SK-N-SH (cell line): ENCODE measurements at regions not wholly inside any gene's neighbourhood (a gene's known extent, or its start where the extent isn't known, plus 50 kb on each side); places are given as distances from the start of the nearest gene placed in this dataset.

Source experiments
- CTCF ChIA-PET: fragments of 300-600, 350-600 bp; formaldehyde crosslinking; extraction: SDS; loops from one replicate; lab custom pipeline; 2021; lab: Yijun Ruan, JAX
- POLR2A ChIA-PET: fragments of 350-600 bp; sonication (Branson Sonifier 250); formaldehyde crosslinking; extraction: SDS; loops from one replicate; lab custom pipeline; 2020; ENCODE audit warnings: antibody characterized with exemption, inconsistent platforms; lab: Yijun Ruan, JAX
- DNase-seq: peaks from one replicate; pipeline ENCODE4 v3.0.0; 2012
- H2AFZ ChIP-seq: fragments of 200-600 bp; sonication (generic); 2 replicates; pipeline ENCODE4 v1.8.1; 2016; ENCODE audit warnings: antibody characterized with exemption, mild to moderate bottlenecking, low read depth
- H3F3A ChIP-seq: fragments of 200-600 bp; sonication (generic); replicated peaks from 2 replicates; pipeline ENCODE3; 2016; ENCODE audit warnings: antibody characterized with exemption, mild to moderate bottlenecking; ENCODE audit not compliant: insufficient read depth
- H3K27ac ChIP-seq, 2 experiments: fragments of 200-500 bp in 1 of 2; fragments of 200-600 bp in 1 of 2; sonication (Bioruptor generic) in 1 of 2; sonication (generic), shearing (Covaris generic) in 1 of 2; 2 replicates each; pipeline versions ENCODE4 v1.5.1 to v1.6.1; 2014 to 2016; ENCODE audit warnings: low read depth in 2 of 2, inconsistent platforms in 1 of 2, low read length in 1 of 2, mild to moderate bottlenecking in 1 of 2, mixed read lengths in 1 of 2
- H3K27me3 ChIP-seq: fragments of 200-600 bp; sonication (generic), shearing (Covaris generic); 2 replicates; pipeline ENCODE4 v1.6.1; 2016; ENCODE audit warnings: mixed run types; ENCODE audit not compliant: insufficient read depth
- H3K36me3 ChIP-seq, 2 experiments: fragments of 200-500 bp in 1 of 2; fragments of 200-600 bp in 1 of 2; sonication (Bioruptor generic) in 1 of 2; sonication (generic) in 1 of 2; replicated peaks in 1 of 2; 2 replicates each; pipeline versions ENCODE3 to v1.5.1; 2014 to 2016; ENCODE audit warnings: low read length in 1 of 2, mild to moderate bottlenecking in 1 of 2; ENCODE audit not compliant: insufficient read depth in 2 of 2, control insufficient read depth in 1 of 2
- H3K4me1 ChIP-seq, 2 experiments: fragments of 200-500 bp in 1 of 2; fragments of 200-600 bp in 1 of 2; sonication (Bioruptor generic) in 1 of 2; sonication (generic), shearing (Covaris generic) in 1 of 2; 2 replicates each; pipeline versions ENCODE4 v1.5.1 to v1.6.1; 2014 to 2016; ENCODE audit warnings: low read depth in 1 of 2, low read length in 1 of 2, mixed run types in 1 of 2; ENCODE audit not compliant: insufficient read depth in 2 of 2, control insufficient read depth in 1 of 2
- H3K4me2 ChIP-seq: fragments of 200-600 bp; sonication (generic), shearing (Covaris generic); 2 replicates; pipeline ENCODE4 v1.6.1; 2017; ENCODE audit warnings: mixed run types
- H3K4me3 ChIP-seq, 2 experiments: fragments of 200-500 bp in 1 of 2; fragments of 200-600 bp in 1 of 2; sonication (Bioruptor generic) in 1 of 2; sonication (generic), shearing (Covaris generic) in 1 of 2; 2 replicates each; pipeline versions ENCODE4 v1.5.1 to v1.8.1; 2014 to 2016; ENCODE audit warnings: low read depth in 2 of 2, inconsistent platforms in 1 of 2, low read length in 1 of 2, mild to moderate bottlenecking in 1 of 2, mixed read lengths in 1 of 2, moderate library complexity in 1 of 2
- H3K79me2 ChIP-seq: fragments of 200-600 bp; sonication (generic); 2 replicates; pipeline ENCODE4 v1.8.1; 2017; ENCODE audit warnings: mild to moderate bottlenecking; ENCODE audit not compliant: insufficient read depth
- H3K9ac ChIP-seq: fragments of 200-600 bp; sonication (generic); 2 replicates; pipeline ENCODE4 v1.6.1; 2017; ENCODE audit warnings: mixed run types
- H3K9me2 ChIP-seq: fragments of 200-600 bp; sonication (generic); 2 replicates; pipeline ENCODE4 v1.6.1; 2017; ENCODE audit warnings: mixed run types
- H3K9me3 ChIP-seq: fragments of 200-600 bp; sonication (generic); 2 replicates; pipeline ENCODE4 v1.6.1; 2017; ENCODE audit warnings: mixed run types, mild to moderate bottlenecking, moderate library complexity
- H4K20me1 ChIP-seq: fragments of 200-600 bp; sonication (generic); 2 replicates; pipeline ENCODE4 v1.6.1; 2017; ENCODE audit warnings: mild to moderate bottlenecking, mixed run types; ENCODE audit not compliant: insufficient read depth
- CHD2 ChIP-seq: fragments of 150-350 bp; IDR thresholded peaks from 2 replicates; pipeline ENCODE4 v1.6.1; 2018; ENCODE audit warnings: low read length; ENCODE audit not compliant: partially characterized antibody
- ELF1 ChIP-seq: IDR thresholded peaks from 2 replicates; pipeline ENCODE4 v1.4.0; 2012
- FOXJ3 ChIP-seq: sonication (generic); formaldehyde crosslinking; IDR thresholded peaks from 2 replicates; pipeline ENCODE4 v1.5.1; 2020; ENCODE audit warnings: mild to moderate bottlenecking, missing genetic modification reagents
- FOXM1 ChIP-seq: IDR thresholded peaks from 2 replicates; pipeline ENCODE4 v1.4.0; 2012; ENCODE audit warnings: low read depth, mild to moderate bottlenecking
- MEF2A ChIP-seq: IDR thresholded peaks from 2 replicates; pipeline ENCODE4 v1.4.0; 2012; ENCODE audit warnings: low read depth, borderline replicate concordance
- MXI1 ChIP-seq: IDR thresholded peaks from 2 replicates; pipeline ENCODE4 v1.6.1; 2012; ENCODE audit warnings: mild to moderate bottlenecking, low read depth, low read length, improper control_type of control experiment
- RFX5 ChIP-seq: IDR thresholded peaks from 2 replicates; pipeline ENCODE4 v1.6.1; 2012; ENCODE audit warnings: mild to moderate bottlenecking, improper control_type of control experiment, low read length
- RXRA ChIP-seq: IDR thresholded peaks from 2 replicates; pipeline ENCODE4 v1.4.0; 2012; ENCODE audit warnings: low read depth, mild to moderate bottlenecking, borderline replicate concordance
- SIN3A ChIP-seq: IDR thresholded peaks from 2 replicates; pipeline ENCODE4 v1.6.1; 2012; ENCODE audit warnings: low read depth, mild to moderate bottlenecking, low read length, moderate library complexity, borderline replicate concordance
- TAF1 ChIP-seq: IDR thresholded peaks from 2 replicates; pipeline ENCODE4 v1.6.1; 2012; ENCODE audit warnings: low read depth, mild to moderate bottlenecking, low read length, moderate library complexity, borderline replicate concordance
- TCF12 ChIP-seq: IDR thresholded peaks from 2 replicates; pipeline ENCODE4 v1.4.0; 2012
- TEAD4 ChIP-seq: IDR thresholded peaks from 2 replicates; pipeline ENCODE4 v1.4.0; 2012; ENCODE audit warnings: mild to moderate bottlenecking, borderline replicate concordance; ENCODE audit not compliant: insufficient read depth
- WGBS: methylation state at CpG from one replicate; pipeline ENCODE4 v1.1.6; 2017; ENCODE audit warnings: low lambda C conversion rate; 5-methylcytosine and 5-hydroxymethylcytosine counted together
- TF ChIP-seq, protein P1 (sequence below): IDR thresholded peaks from 2 replicates; pipeline ENCODE4 v1.4.0; 2012; ENCODE audit warnings: low read depth, borderline replicate concordance
- TF ChIP-seq, protein P2 (sequence below): fragments of 150-350 bp; IDR thresholded peaks from 2 replicates; pipeline ENCODE4 v1.6.1; 2017; ENCODE audit warnings: antibody characterized with exemption, low read length, low read depth, borderline replicate concordance
- TF ChIP-seq, protein P3 (sequence below): IDR thresholded peaks from 2 replicates; pipeline ENCODE4 v1.4.0; 2012; ENCODE audit warnings: low read depth, borderline replicate concordance
- TF ChIP-seq, protein P4 (sequence below): IDR thresholded peaks from 2 replicates; pipeline ENCODE4 v1.6.1; 2012; ENCODE audit warnings: mild to moderate bottlenecking, low read depth, low read length, moderate library complexity

DNA sequence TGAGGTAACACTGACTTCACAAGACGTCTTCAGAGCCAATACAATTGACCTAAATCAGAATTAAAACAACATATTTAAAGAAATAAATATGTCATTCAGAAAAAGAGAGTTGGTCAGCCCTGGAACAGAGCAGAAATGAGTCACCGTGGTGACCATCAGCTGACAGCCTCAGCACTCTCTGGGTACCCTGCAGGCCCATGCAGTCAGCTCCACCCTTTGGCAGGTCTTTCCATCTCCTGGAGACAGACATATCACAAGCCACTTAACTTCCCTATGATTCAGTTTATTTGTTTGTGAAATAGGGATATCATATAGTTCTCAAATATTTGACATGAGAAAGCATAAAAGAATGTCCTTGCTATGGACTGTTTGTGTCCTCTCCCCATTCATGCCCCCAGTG lies 151.6 kb upstream of the MEF2C start (continued):
- TF ChIP-seq TAF1 (no peak), MXI1 (no peak), SIN3A (no peak)

DNA sequence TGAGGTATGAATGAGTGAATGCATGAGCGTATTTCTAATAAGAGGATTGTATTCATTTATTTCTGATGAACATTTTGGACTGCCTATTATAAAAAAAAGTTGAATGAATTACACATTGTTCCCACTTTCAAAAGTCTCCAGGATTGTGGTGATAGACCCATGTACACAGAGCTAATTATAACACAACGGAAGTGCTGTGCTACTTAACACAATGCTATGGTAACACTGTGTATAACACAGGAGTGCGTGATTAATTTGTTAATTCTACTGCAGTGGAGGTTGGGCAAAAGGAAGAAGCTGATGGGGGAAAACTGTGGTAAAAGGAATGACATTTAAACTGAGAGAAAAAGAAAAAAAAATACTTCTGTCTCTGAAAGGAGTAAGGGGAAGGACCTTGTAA lies 147.8 kb upstream of the MEF2C start:
- WGBS: 55% methylated on average over 3 of the region's 3 CpGs

More for the DNA sequence above, 147.8 kb upstream of the MEF2C start:
- no peaks in the 10 kb centered on the region for H3K4me1 ChIP-seq
- H3K4me2 ChIP-seq: no peak overlapping the region
- no peak overlapping the region for H3K9ac ChIP-seq
- no peaks in the 10 kb centered on the region for H3F3A ChIP-seq
- no peak overlapping the region for H3K27ac ChIP-seq
- no peaks in the 10 kb centered on the region for H3K36me3 ChIP-seq
- no peaks in the 10 kb centered on the region for H3K9me2 ChIP-seq
- no peak for DNase-seq
- H3K79me2 ChIP-seq: no peaks in the 10 kb centered on the region
- ChIA-PET POLR2A (no interaction called here), CTCF (no interaction called here)
- no peak overlapping the region for H2AFZ ChIP-seq
- H3K9me3 ChIP-seq: no peaks in the 10 kb centered on the region
- H3K4me3 ChIP-seq: no peak overlapping the region
- TF ChIP-seq ELF1 (no peak), CHD2 (no peak), TCF12 (no peak), RXRA (no peak), TEAD4 (no peak), FOXJ3 (no peak), FOXM1 (no peak), RFX5 (no peak), MEF2A (no peak)
- TF ChIP-seq, protein P1, sequence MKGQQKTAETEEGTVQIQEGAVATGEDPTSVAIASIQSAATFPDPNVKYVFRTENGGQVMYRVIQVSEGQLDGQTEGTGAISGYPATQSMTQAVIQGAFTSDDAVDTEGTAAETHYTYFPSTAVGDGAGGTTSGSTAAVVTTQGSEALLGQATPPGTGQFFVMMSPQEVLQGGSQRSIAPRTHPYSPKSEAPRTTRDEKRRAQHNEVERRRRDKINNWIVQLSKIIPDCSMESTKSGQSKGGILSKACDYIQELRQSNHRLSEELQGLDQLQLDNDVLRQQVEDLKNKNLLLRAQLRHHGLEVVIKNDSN: no peak
- TF ChIP-seq, protein P2, sequence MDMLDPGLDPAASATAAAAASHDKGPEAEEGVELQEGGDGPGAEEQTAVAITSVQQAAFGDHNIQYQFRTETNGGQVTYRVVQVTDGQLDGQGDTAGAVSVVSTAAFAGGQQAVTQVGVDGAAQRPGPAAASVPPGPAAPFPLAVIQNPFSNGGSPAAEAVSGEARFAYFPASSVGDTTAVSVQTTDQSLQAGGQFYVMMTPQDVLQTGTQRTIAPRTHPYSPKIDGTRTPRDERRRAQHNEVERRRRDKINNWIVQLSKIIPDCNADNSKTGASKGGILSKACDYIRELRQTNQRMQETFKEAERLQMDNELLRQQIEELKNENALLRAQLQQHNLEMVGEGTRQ: no peak
- TF ChIP-seq, protein P3, sequence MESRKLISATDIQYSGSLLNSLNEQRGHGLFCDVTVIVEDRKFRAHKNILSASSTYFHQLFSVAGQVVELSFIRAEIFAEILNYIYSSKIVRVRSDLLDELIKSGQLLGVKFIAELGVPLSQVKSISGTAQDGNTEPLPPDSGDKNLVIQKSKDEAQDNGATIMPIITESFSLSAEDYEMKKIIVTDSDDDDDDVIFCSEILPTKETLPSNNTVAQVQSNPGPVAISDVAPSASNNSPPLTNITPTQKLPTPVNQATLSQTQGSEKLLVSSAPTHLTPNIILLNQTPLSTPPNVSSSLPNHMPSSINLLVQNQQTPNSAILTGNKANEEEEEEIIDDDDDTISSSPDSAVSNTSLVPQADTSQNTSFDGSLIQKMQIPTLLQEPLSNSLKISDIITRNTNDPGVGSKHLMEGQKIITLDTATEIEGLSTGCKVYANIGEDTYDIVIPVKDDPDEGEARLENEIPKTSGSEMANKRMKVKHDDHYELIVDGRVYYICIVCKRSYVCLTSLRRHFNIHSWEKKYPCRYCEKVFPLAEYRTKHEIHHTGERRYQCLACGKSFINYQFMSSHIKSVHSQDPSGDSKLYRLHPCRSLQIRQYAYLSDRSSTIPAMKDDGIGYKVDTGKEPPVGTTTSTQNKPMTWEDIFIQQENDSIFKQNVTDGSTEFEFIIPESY: no peak
- TF ChIP-seq, protein P4, sequence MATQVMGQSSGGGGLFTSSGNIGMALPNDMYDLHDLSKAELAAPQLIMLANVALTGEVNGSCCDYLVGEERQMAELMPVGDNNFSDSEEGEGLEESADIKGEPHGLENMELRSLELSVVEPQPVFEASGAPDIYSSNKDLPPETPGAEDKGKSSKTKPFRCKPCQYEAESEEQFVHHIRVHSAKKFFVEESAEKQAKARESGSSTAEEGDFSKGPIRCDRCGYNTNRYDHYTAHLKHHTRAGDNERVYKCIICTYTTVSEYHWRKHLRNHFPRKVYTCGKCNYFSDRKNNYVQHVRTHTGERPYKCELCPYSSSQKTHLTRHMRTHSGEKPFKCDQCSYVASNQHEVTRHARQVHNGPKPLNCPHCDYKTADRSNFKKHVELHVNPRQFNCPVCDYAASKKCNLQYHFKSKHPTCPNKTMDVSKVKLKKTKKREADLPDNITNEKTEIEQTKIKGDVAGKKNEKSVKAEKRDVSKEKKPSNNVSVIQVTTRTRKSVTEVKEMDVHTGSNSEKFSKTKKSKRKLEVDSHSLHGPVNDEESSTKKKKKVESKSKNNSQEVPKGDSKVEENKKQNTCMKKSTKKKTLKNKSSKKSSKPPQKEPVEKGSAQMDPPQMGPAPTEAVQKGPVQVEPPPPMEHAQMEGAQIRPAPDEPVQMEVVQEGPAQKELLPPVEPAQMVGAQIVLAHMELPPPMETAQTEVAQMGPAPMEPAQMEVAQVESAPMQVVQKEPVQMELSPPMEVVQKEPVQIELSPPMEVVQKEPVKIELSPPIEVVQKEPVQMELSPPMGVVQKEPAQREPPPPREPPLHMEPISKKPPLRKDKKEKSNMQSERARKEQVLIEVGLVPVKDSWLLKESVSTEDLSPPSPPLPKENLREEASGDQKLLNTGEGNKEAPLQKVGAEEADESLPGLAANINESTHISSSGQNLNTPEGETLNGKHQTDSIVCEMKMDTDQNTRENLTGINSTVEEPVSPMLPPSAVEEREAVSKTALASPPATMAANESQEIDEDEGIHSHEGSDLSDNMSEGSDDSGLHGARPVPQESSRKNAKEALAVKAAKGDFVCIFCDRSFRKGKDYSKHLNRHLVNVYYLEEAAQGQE: no peak
- no peaks in the 10 kb centered on the region for H3K27me3 ChIP-seq
- H4K20me1 ChIP-seq: no peaks in the 10 kb centered on the region
